ENCODE measurements at regions not wholly inside any gene's neighbourhood (a gene's known extent, or its start where the extent isn't known, plus 50 kb on each side); places are given as distances from the start of the nearest gene placed in this dataset.

DNA sequence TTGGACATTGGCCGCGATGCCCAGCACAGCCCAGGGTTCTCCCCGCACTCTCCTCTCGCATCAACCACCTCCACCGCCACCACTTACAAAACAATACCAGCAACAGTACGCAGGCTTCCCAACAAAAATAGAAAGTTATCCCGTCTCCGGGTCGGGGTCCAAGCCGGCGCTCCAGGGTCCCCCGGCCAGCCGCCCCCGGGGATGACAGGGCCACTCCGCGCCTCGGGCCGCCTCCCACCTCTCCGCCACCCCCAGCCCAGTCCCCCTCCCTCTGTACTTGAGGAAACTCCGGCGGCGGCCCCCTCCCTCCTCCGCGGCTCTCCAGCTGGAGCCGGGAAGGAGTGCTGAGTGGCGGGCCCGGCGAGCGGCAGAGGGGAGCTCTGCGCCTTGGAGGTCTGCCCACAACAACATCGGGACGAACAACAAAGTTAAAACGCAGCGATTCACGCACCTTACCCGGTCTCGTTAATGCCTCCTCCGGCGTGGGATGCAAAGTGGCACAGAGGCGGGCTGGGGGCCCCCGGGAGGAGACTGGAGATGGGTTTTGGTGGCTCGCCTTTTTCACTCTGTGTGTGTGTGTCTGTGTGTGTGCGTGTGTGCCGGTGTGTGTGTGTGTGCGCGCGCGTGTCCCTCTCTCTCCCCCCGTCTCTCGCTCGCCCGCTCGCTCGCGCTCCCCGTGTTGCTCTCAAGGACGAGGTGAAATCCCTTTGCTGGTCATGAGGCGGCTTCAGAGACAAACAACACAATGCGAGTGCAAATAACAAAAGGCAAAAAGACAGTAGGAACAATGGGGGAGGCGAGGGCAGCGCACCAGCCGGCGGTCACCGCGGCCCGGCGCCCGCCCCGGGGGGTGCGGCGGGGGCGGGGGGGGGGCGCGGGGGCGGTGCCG, 386.8 kb downstream of the BCAT1 start:
- peak overlapping the region; percentile 28 for H3K9ac ChIP-seq (ENCODE audit: low read depth, low read length)
- H3K9me3 ChIP-seq (ENCODE audit: control insufficient read depth, insufficient read depth, low read length) = no peaks in the 10 kb centered on the region
- H3K4me3 ChIP-seq (ENCODE audit: low read depth, low read length) = peak overlapping the region; percentile 76
- H3K36me3 ChIP-seq (ENCODE audit: control insufficient read depth, insufficient read depth, low read length) = no peaks in the 10 kb centered on the region
- H3K27me3 ChIP-seq (ENCODE audit: control insufficient read depth, insufficient read depth, low read length) = peaks cover 44% of the 10 kb centered on the region
- H3K4me1 ChIP-seq (ENCODE audit: control insufficient read depth, insufficient read depth, low read length) = peaks cover 23% of the 10 kb centered on the region

DNA sequence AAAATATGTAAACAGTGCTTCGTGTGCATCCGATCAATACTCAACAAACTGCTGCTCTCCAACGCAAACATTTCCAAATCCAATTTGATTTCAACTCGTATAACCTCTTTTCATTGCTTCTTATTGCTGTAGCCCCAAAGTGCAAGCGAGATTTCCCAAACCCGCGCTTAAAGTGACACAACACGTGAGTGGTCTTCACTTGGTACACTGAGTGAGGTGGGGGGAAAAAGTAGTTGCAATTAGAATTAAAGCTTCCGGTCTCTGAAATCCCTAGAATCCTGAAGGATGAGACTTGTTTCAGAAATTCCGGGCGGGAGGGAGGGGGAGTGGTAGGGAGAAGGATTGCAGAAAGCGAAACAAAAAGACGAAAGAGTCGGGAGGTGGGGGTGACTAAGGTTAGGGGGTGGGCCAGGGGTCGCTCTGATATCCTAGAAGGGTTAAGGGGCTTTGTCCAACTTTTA, 387.5 kb downstream of the BCAT1 start:
- peak overlapping the region; percentile 76 for H3K4me3 ChIP-seq (ENCODE audit: low read depth, low read length)

DNA sequence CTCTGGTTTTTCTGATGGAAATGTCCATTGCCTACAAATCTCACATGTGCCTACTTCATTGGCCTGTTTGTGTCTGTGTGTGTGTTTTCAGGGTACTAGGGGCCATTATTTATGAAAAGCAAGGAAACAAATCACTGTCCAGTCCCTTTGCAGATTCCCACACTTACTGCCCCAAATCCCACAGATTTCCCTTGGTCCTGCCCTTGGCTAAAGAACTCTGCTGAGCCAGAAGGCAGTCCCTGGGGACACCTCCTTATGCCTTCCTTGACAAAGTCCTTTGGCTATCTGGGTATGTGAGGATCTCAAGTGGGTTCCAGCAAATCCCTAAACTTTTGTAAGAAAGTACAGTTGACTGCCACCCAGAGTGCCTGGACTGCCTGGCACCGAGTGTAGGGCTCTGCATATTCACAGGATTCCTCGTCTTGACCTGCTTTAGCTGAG, 388.1 kb downstream of the BCAT1 start:
- H3K9ac ChIP-seq (ENCODE audit: low read depth, low read length) = no peak overlapping the region
- peaks cover 23% of the 10 kb centered on the region for H3K4me1 ChIP-seq (ENCODE audit: control insufficient read depth, insufficient read depth, low read length)
- H3K4me3 ChIP-seq (ENCODE audit: low read depth, low read length) = peak overlapping the region; percentile 76
- H3K36me3 ChIP-seq (ENCODE audit: control insufficient read depth, insufficient read depth, low read length) = no peaks in the 10 kb centered on the region
- H3K9me3 ChIP-seq (ENCODE audit: control insufficient read depth, insufficient read depth, low read length) = no peaks in the 10 kb centered on the region
- peaks cover 40% of the 10 kb centered on the region for H3K27me3 ChIP-seq (ENCODE audit: control insufficient read depth, insufficient read depth, low read length)

More for the DNA sequence above, 387.5 kb downstream of the BCAT1 start:
- H3K9me3 ChIP-seq (ENCODE audit: control insufficient read depth, insufficient read depth, low read length) = no peaks in the 10 kb centered on the region
- peaks cover 44% of the 10 kb centered on the region for H3K27me3 ChIP-seq (ENCODE audit: control insufficient read depth, insufficient read depth, low read length)
- H3K36me3 ChIP-seq (ENCODE audit: control insufficient read depth, insufficient read depth, low read length) = no peaks in the 10 kb centered on the region
- H3K9ac ChIP-seq (ENCODE audit: low read depth, low read length) = no peak overlapping the region
- peaks cover 23% of the 10 kb centered on the region for H3K4me1 ChIP-seq (ENCODE audit: control insufficient read depth, insufficient read depth, low read length)

DNA sequence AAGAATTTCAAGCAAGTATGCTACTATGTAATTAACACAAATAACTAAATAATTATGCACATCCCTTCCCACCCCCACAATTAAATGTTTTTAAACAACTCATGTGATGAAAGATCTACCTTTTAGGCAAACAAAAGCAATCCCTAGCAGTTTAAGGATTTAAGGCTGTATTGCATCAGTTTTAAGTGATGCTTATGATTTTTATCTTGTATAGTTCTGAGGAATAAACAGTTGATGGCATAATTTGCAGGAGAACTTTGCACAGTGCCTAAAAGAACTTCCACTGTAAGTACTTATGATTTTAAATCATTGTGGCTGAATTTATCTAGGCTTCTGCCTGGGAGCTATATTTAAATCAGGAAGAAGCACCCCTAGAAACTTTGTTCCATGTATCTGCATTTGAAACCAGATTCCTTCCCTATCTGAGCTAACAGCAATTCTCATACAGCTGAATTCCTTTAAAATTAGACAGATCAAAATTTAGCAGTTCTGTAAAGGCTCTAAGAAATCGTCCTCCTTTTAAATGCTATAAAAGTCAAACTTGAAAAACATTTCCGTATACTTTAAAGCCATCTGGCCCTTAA, 388.6 kb downstream of the BCAT1 start:
- Histone ChIP-seq H3K27me3 (ENCODE audit: control insufficient read depth, insufficient read depth, low read length) (peaks cover 34% of the 10 kb centered on the region), H3K4me3 (ENCODE audit: low read depth, low read length) (no peak overlapping the region), H3K9me3 (ENCODE audit: control insufficient read depth, insufficient read depth, low read length) (no peaks in the 10 kb centered on the region), H3K4me1 (ENCODE audit: control insufficient read depth, insufficient read depth, low read length) (peaks cover 21% of the 10 kb centered on the region), H3K9ac (ENCODE audit: low read depth, low read length) (no peak overlapping the region), H3K36me3 (ENCODE audit: control insufficient read depth, insufficient read depth, low read length) (no peaks in the 10 kb centered on the region)

DNA sequence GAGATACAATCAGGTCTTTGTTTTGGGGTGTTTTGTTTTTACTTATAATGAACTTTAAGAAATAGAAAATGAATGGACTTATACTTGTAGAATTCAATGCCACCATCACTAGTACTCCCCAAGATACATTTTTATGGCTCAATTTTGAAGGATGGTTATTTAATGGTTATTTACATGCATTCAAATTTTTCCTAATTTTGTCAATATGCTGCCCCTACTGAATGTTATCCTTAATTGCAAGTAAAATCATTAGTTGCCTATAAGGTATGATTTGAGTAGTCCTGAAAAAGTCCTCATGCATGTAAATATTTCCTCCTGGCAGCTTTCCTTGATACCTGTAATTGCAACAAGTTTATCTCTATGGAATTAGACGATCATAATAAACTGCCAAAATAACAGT, 391.2 kb downstream of the BCAT1 start:
- no peaks in the 10 kb centered on the region for H3K36me3 ChIP-seq (ENCODE audit: control insufficient read depth, insufficient read depth, low read length)
- H3K4me1 ChIP-seq (ENCODE audit: control insufficient read depth, insufficient read depth, low read length) = peaks cover 18% of the 10 kb centered on the region
- no peak overlapping the region for H3K9ac ChIP-seq (ENCODE audit: low read depth, low read length)

DNA sequence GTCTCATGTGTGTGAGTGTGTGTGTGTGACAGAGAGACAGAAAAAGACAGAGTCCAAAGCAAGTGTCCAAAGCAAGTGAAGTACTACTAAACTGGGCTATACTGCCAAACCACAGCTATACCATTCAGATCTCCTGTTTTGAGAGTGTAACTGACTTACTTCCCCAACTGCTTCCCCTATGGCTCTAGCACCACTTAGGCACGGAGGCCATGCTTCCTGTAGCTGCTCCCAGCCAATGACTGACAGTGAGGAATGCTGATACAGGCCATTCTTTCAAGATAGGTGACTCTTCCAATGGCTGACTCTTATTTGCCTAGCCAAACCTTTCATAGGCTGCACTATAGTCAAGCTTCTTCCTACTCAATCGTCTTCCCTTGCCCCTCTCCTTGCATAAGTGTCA, 393.2 kb downstream of the BCAT1 start:
- Histone ChIP-seq H3K36me3 (ENCODE audit: control insufficient read depth, insufficient read depth, low read length) (no peaks in the 10 kb centered on the region), H3K4me1 (ENCODE audit: control insufficient read depth, insufficient read depth, low read length) (peaks cover 15% of the 10 kb centered on the region), H3K27me3 (ENCODE audit: control insufficient read depth, insufficient read depth, low read length) (peaks cover 13% of the 10 kb centered on the region), H3K4me3 (ENCODE audit: low read depth, low read length) (no peak overlapping the region), H3K9me3 (ENCODE audit: control insufficient read depth, insufficient read depth, low read length) (no peaks in the 10 kb centered on the region), H3K9ac (ENCODE audit: low read depth, low read length) (no peak overlapping the region)

More for the DNA sequence above, 391.2 kb downstream of the BCAT1 start:
- H3K27me3 ChIP-seq (ENCODE audit: control insufficient read depth, insufficient read depth, low read length) = peaks cover 19% of the 10 kb centered on the region
- H3K4me3 ChIP-seq (ENCODE audit: low read depth, low read length) = no peak overlapping the region
- no peaks in the 10 kb centered on the region for H3K9me3 ChIP-seq (ENCODE audit: control insufficient read depth, insufficient read depth, low read length)

DNA sequence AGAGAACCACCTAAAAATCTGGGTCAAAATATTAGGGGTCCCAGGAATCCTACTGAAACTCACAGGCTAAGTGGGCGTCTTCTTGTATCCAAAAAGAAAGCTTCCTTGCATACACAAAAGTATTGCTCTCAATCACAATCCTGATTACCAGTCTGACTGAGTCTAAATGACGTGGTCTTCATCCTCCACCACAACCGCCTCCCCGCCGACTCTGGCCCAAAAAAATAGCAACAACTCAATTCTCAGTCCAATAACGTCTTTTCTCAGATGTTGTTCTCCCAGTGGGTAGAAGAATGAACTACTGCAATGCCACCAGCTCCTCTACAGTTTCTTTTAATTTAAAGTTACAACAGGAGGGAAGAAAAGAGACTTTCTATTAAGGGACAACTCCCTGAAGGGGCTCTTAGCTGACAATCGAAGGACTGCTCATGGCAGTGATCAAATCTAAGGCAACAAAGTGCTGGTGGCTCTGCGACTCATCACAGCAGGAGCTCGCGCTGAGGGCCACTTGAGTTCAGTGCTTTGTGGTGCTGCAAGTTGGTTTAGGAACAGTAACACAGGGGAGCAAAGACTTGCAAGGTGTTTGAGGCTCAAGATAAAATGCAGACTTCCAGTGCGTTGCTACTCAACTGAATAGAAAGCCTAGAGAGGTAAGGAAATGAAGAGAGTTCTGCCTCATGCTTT, 394.1 kb downstream of the BCAT1 start:
- Histone ChIP-seq H3K4me3 (ENCODE audit: low read depth, low read length) (no peak overlapping the region), H3K36me3 (ENCODE audit: control insufficient read depth, insufficient read depth, low read length) (no peaks in the 10 kb centered on the region), H3K9me3 (ENCODE audit: control insufficient read depth, insufficient read depth, low read length) (no peaks in the 10 kb centered on the region), H3K9ac (ENCODE audit: low read depth, low read length) (no peak overlapping the region), H3K27me3 (ENCODE audit: control insufficient read depth, insufficient read depth, low read length) (peaks cover 3% of the 10 kb centered on the region), H3K4me1 (ENCODE audit: control insufficient read depth, insufficient read depth, low read length) (peaks cover 15% of the 10 kb centered on the region)

DNA sequence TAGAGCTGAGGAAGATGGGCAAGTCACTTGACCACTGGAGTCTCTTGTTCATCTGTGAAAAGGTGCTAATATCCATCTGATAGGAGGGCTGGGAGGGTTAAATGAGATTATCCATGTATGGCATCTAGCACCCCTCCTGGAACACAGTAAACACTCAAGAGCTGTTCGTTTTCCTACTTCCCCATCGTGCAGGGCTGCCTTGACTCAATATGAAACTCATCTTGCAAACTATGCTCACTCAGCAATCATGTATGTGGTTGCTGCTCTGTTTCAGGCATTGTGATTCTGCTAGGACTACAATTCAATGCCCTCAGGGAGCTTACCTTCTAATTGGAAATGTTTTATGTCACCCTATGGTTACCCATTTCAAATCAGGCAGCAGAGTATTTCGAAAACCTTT, 395.6 kb downstream of the BCAT1 start:
- H3K9me3 ChIP-seq (ENCODE audit: control insufficient read depth, insufficient read depth, low read length) = no peaks in the 10 kb centered on the region
- H3K9ac ChIP-seq (ENCODE audit: low read depth, low read length) = no peak overlapping the region
- H3K27me3 ChIP-seq (ENCODE audit: control insufficient read depth, insufficient read depth, low read length) = no peaks in the 10 kb centered on the region
- H3K4me3 ChIP-seq (ENCODE audit: low read depth, low read length) = no peak overlapping the region
- peaks cover 13% of the 10 kb centered on the region for H3K4me1 ChIP-seq (ENCODE audit: control insufficient read depth, insufficient read depth, low read length)
- H3K36me3 ChIP-seq (ENCODE audit: control insufficient read depth, insufficient read depth, low read length) = no peaks in the 10 kb centered on the region

DNA sequence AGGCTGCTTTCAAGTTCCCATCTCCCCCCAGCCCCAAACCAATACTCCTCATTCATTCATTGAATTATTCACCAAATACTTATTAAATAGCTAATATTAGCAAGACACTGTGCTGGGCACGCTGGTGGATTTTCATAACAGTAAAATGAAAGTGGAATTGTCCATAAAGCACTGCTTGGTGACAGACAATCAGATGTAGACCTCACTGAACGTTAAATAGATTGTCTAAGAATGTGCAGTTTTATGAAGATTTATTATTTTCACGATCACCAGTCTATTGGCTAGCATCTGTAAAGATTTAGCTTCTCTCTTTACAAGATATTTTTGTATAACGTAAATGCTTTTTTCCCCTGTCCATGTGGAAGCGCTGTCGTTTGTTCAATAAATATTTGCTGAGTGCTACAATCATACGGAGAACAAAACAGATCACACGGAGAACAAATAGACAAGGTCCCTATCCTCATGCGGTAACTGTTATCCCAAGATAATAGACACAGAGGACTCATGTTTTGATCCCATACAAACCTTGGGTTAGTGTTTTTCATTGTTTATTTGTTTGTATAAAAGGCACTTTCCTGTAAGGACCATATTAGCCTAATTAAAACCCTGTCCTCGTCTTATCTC, 397.6 kb downstream of the BCAT1 start:
- H3K4me3 ChIP-seq (ENCODE audit: low read depth, low read length) = no peak overlapping the region
- H3K9ac ChIP-seq (ENCODE audit: low read depth, low read length) = no peak overlapping the region
- H3K4me1 ChIP-seq (ENCODE audit: control insufficient read depth, insufficient read depth, low read length) = peaks cover 10% of the 10 kb centered on the region
- H3K27me3 ChIP-seq (ENCODE audit: control insufficient read depth, insufficient read depth, low read length) = no peaks in the 10 kb centered on the region
- H3K36me3 ChIP-seq (ENCODE audit: control insufficient read depth, insufficient read depth, low read length) = no peaks in the 10 kb centered on the region
- no peaks in the 10 kb centered on the region for H3K9me3 ChIP-seq (ENCODE audit: control insufficient read depth, insufficient read depth, low read length)

DNA sequence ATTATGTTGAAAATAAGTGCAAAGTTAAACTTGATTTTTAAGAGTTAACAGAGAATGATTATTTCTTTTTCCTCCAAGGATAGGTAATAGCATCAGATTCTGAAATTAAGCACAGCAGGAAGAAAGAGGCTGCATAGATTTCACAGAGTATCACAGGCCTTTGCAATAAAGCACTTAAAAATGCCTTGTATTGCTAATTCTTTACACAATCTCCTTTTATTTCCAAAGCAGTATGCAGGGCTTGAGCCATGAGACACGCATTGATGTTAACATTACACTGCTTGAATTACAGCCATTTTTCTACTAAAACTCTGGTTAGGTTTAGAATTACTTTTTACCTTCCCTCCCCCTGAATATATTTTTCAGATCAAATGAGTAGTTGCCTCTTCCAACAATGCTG, 398.3 kb downstream of the BCAT1 start:
- Histone ChIP-seq H3K4me3 (ENCODE audit: low read depth, low read length) (no peak overlapping the region), H3K36me3 (ENCODE audit: control insufficient read depth, insufficient read depth, low read length) (no peaks in the 10 kb centered on the region)

DNA sequence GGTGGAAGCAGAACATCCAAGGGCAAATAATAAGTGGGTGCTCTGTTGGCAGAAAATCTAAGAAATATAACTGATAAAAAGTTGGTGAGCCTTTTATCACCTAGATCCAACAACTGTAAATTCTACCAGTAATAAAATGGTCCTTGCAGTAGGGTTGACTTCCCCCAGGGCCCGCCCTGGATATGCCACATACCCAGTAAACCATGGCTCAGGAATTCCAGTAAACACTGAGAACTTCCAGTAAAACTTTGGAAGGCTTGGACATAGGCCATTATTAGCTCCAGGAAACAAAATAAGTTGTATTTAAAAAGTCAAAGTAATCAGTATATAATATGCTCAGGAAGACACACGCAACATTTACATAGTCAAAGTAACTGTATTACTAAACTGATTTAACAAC, 402.2 kb downstream of the BCAT1 start:
- no peaks in the 10 kb centered on the region for H3K9me3 ChIP-seq (ENCODE audit: control insufficient read depth, insufficient read depth, low read length)
- no peak overlapping the region for H3K9ac ChIP-seq (ENCODE audit: low read depth, low read length)
- H3K4me1 ChIP-seq (ENCODE audit: control insufficient read depth, insufficient read depth, low read length) = peaks cover 7% of the 10 kb centered on the region
- H3K36me3 ChIP-seq (ENCODE audit: control insufficient read depth, insufficient read depth, low read length) = no peaks in the 10 kb centered on the region
- H3K4me3 ChIP-seq (ENCODE audit: low read depth, low read length) = no peak overlapping the region
- no peaks in the 10 kb centered on the region for H3K27me3 ChIP-seq (ENCODE audit: control insufficient read depth, insufficient read depth, low read length)

More for the DNA sequence above, 398.3 kb downstream of the BCAT1 start:
- peaks cover 10% of the 10 kb centered on the region for H3K4me1 ChIP-seq (ENCODE audit: control insufficient read depth, insufficient read depth, low read length)
- no peaks in the 10 kb centered on the region for H3K27me3 ChIP-seq (ENCODE audit: control insufficient read depth, insufficient read depth, low read length)
- H3K9ac ChIP-seq (ENCODE audit: low read depth, low read length) = no peak overlapping the region
- H3K9me3 ChIP-seq (ENCODE audit: control insufficient read depth, insufficient read depth, low read length) = no peaks in the 10 kb centered on the region
